SK-N-SH (cell line): ENCODE measurements at regions not wholly inside any gene's neighbourhood (a gene's known extent, or its start where the extent isn't known, plus 50 kb on each side); places are given as distances from the start of the nearest gene placed in this dataset.

Experiments
- CTCF ChIA-PET: fragments of 300-600, 350-600 bp; formaldehyde crosslinking; extraction: SDS; loops from one replicate; lab custom pipeline; 2021; lab: Yijun Ruan, JAX
- POLR2A ChIA-PET: fragments of 350-600 bp; sonication (Branson Sonifier 250); formaldehyde crosslinking; extraction: SDS; loops from one replicate; lab custom pipeline; 2020; ENCODE audit warnings: antibody characterized with exemption, inconsistent platforms; lab: Yijun Ruan, JAX
- DNase-seq: peaks from one replicate; pipeline ENCODE4 v3.0.0; 2012
- H2AFZ ChIP-seq: fragments of 200-600 bp; sonication (generic); 2 replicates; pipeline ENCODE4 v1.8.1; 2016; ENCODE audit warnings: antibody characterized with exemption, mild to moderate bottlenecking, low read depth
- H3F3A ChIP-seq: fragments of 200-600 bp; sonication (generic); replicated peaks from 2 replicates; pipeline ENCODE3; 2016; ENCODE audit warnings: antibody characterized with exemption, mild to moderate bottlenecking; ENCODE audit not compliant: insufficient read depth
- H3K27ac ChIP-seq, 2 experiments: fragments of 200-500 bp in 1 of 2; fragments of 200-600 bp in 1 of 2; sonication (Bioruptor generic) in 1 of 2; sonication (generic), shearing (Covaris generic) in 1 of 2; 2 replicates each; pipeline versions ENCODE4 v1.5.1 to v1.6.1; 2014 to 2016; ENCODE audit warnings: low read depth in 2 of 2, inconsistent platforms in 1 of 2, low read length in 1 of 2, mild to moderate bottlenecking in 1 of 2, mixed read lengths in 1 of 2
- H3K27me3 ChIP-seq: fragments of 200-600 bp; sonication (generic), shearing (Covaris generic); 2 replicates; pipeline ENCODE4 v1.6.1; 2016; ENCODE audit warnings: mixed run types; ENCODE audit not compliant: insufficient read depth
- H3K36me3 ChIP-seq, 2 experiments: fragments of 200-500 bp in 1 of 2; fragments of 200-600 bp in 1 of 2; sonication (Bioruptor generic) in 1 of 2; sonication (generic) in 1 of 2; replicated peaks in 1 of 2; 2 replicates each; pipeline versions ENCODE3 to v1.5.1; 2014 to 2016; ENCODE audit warnings: low read length in 1 of 2, mild to moderate bottlenecking in 1 of 2; ENCODE audit not compliant: insufficient read depth in 2 of 2, control insufficient read depth in 1 of 2
- H3K4me1 ChIP-seq, 2 experiments: fragments of 200-500 bp in 1 of 2; fragments of 200-600 bp in 1 of 2; sonication (Bioruptor generic) in 1 of 2; sonication (generic), shearing (Covaris generic) in 1 of 2; 2 replicates each; pipeline versions ENCODE4 v1.5.1 to v1.6.1; 2014 to 2016; ENCODE audit warnings: low read depth in 1 of 2, low read length in 1 of 2, mixed run types in 1 of 2; ENCODE audit not compliant: insufficient read depth in 2 of 2, control insufficient read depth in 1 of 2
- H3K4me2 ChIP-seq: fragments of 200-600 bp; sonication (generic), shearing (Covaris generic); 2 replicates; pipeline ENCODE4 v1.6.1; 2017; ENCODE audit warnings: mixed run types
- H3K4me3 ChIP-seq, 2 experiments: fragments of 200-500 bp in 1 of 2; fragments of 200-600 bp in 1 of 2; sonication (Bioruptor generic) in 1 of 2; sonication (generic), shearing (Covaris generic) in 1 of 2; 2 replicates each; pipeline versions ENCODE4 v1.5.1 to v1.8.1; 2014 to 2016; ENCODE audit warnings: low read depth in 2 of 2, inconsistent platforms in 1 of 2, low read length in 1 of 2, mild to moderate bottlenecking in 1 of 2, mixed read lengths in 1 of 2, moderate library complexity in 1 of 2
- H3K79me2 ChIP-seq: fragments of 200-600 bp; sonication (generic); 2 replicates; pipeline ENCODE4 v1.8.1; 2017; ENCODE audit warnings: mild to moderate bottlenecking; ENCODE audit not compliant: insufficient read depth
- H3K9ac ChIP-seq: fragments of 200-600 bp; sonication (generic); 2 replicates; pipeline ENCODE4 v1.6.1; 2017; ENCODE audit warnings: mixed run types
- H3K9me2 ChIP-seq: fragments of 200-600 bp; sonication (generic); 2 replicates; pipeline ENCODE4 v1.6.1; 2017; ENCODE audit warnings: mixed run types
- H3K9me3 ChIP-seq: fragments of 200-600 bp; sonication (generic); 2 replicates; pipeline ENCODE4 v1.6.1; 2017; ENCODE audit warnings: mixed run types, mild to moderate bottlenecking, moderate library complexity
- H4K20me1 ChIP-seq: fragments of 200-600 bp; sonication (generic); 2 replicates; pipeline ENCODE4 v1.6.1; 2017; ENCODE audit warnings: mild to moderate bottlenecking, mixed run types; ENCODE audit not compliant: insufficient read depth
- ELF1 ChIP-seq: IDR thresholded peaks from 2 replicates; pipeline ENCODE4 v1.4.0; 2012
- EP300 ChIP-seq, 2 experiments: IDR thresholded peaks; 2 replicates each; pipeline versions ENCODE4 v1.4.0 to v1.6.1; 2012; ENCODE audit warnings: borderline replicate concordance in 1 of 2, low read depth in 1 of 2, low read length in 1 of 2
- EZH2phosphoT487 ChIP-seq: fragments of 200-600 bp; sonication (generic); IDR thresholded peaks from 2 replicates; pipeline ENCODE4 v1.6.1; 2017; ENCODE audit warnings: low read depth, mixed run types, mild to moderate bottlenecking, antibody characterized with exemption, moderate library complexity, borderline replicate concordance
- FOSL2 ChIP-seq: IDR thresholded peaks from 2 replicates; pipeline ENCODE4 v1.4.0; 2012; ENCODE audit warnings: low read depth, mild to moderate bottlenecking, moderate library complexity, borderline replicate concordance
- FOXM1 ChIP-seq: IDR thresholded peaks from 2 replicates; pipeline ENCODE4 v1.4.0; 2012; ENCODE audit warnings: low read depth, mild to moderate bottlenecking
- GABPA ChIP-seq: IDR thresholded peaks from 2 replicates; pipeline ENCODE4 v1.4.0; 2012; ENCODE audit warnings: low read depth, mild to moderate bottlenecking
- GATA2 ChIP-seq: sonication (generic); formaldehyde crosslinking; IDR thresholded peaks from 2 replicates; pipeline ENCODE4 v1.5.0; 2020; ENCODE audit warnings: mild to moderate bottlenecking, missing genetic modification reagents
- JUND ChIP-seq: IDR thresholded peaks from 2 replicates; pipeline ENCODE4 v1.4.0; 2012
- MAX ChIP-seq: IDR thresholded peaks from 2 replicates; pipeline ENCODE4 v1.4.0; 2012; ENCODE audit warnings: low read depth
- NFIC ChIP-seq: IDR thresholded peaks from 2 replicates; pipeline ENCODE4 v1.4.0; 2012; ENCODE audit warnings: borderline replicate concordance
- NRF1 ChIP-seq: IDR thresholded peaks from 2 replicates; pipeline ENCODE4 v1.6.1; 2012; ENCODE audit warnings: low read depth, mild to moderate bottlenecking, low read length
- POLR2AphosphoS5 ChIP-seq: IDR thresholded peaks from 2 replicates; pipeline ENCODE4 v1.6.1; 2012; ENCODE audit warnings: low read depth, low read length
- RCOR1 ChIP-seq: fragments of 150-350 bp; IDR thresholded peaks from 2 replicates; pipeline ENCODE4 v1.6.1; 2017; ENCODE audit warnings: antibody characterized with exemption, low read length
- RXRA ChIP-seq: IDR thresholded peaks from 2 replicates; pipeline ENCODE4 v1.4.0; 2012; ENCODE audit warnings: low read depth, mild to moderate bottlenecking, borderline replicate concordance
- SMC3 ChIP-seq: IDR thresholded peaks from 2 replicates; pipeline ENCODE4 v1.6.1; 2012; ENCODE audit warnings: low read depth, low read length, improper control_type of control experiment
- TCF12 ChIP-seq: IDR thresholded peaks from 2 replicates; pipeline ENCODE4 v1.4.0; 2012
- TEAD4 ChIP-seq: IDR thresholded peaks from 2 replicates; pipeline ENCODE4 v1.4.0; 2012; ENCODE audit warnings: mild to moderate bottlenecking, borderline replicate concordance; ENCODE audit not compliant: insufficient read depth
- USF1 ChIP-seq: IDR thresholded peaks from 2 replicates; pipeline ENCODE4 v1.4.0; 2012; ENCODE audit warnings: low read depth, borderline replicate concordance
- USF2 ChIP-seq: fragments of 150-350 bp; IDR thresholded peaks from 2 replicates; pipeline ENCODE4 v1.6.1; 2017; ENCODE audit warnings: antibody characterized with exemption, low read length, low read depth, borderline replicate concordance
- ZBTB33 ChIP-seq: IDR thresholded peaks from 2 replicates; pipeline ENCODE4 v1.4.0; 2012; ENCODE audit warnings: low read depth, borderline replicate concordance
- WGBS: methylation state at CpG from one replicate; pipeline ENCODE4 v1.1.6; 2017; ENCODE audit warnings: low lambda C conversion rate; 5-methylcytosine and 5-hydroxymethylcytosine counted together

- WGBS: 21% methylated on average over 3 of the region's 4 CpGs
- Histone ChIP-seq H3K79me2 (no peaks in the 10 kb centered on the region), H3K27ac (no peak overlapping the region), H3K27me3 (no peaks in the 10 kb centered on the region), H3K9me2 (no peaks in the 10 kb centered on the region), H4K20me1 (no peaks in the 10 kb centered on the region), H3F3A (no peaks in the 10 kb centered on the region), H3K9ac (no peak overlapping the region), H3K4me2 (no peak overlapping the region), H3K9me3 (no peaks in the 10 kb centered on the region), H3K4me1 (no peaks in the 10 kb centered on the region; a peak in 1 of 4 replicates), H3K36me3 (no peaks in the 10 kb centered on the region), H3K4me3 (no peak overlapping the region), H2AFZ (no peak overlapping the region)
- no peak for TF ChIP-seq TCF12
- TF ChIP-seq NRF1: no peak
- TF ChIP-seq RCOR1: no peak
- TF ChIP-seq NFIC: no peak
- ChIA-PET CTCF (no interaction called here), POLR2A (no interaction called here)
- DNase-seq: no peak
Measured at GRCh38 chr1:30516485-30516858, 206.9 kb downstream of the MATN1 start.

GRCh38 chr1:30515755-30516484, 207.5 kb downstream of the MATN1 start:
- 34% methylated on average over 10 of the region's 10 CpGs for WGBS
- no peaks in the 10 kb centered on the region for H3K36me3 ChIP-seq
- H3K4me3 ChIP-seq: no peak overlapping the region
- no peaks in the 10 kb centered on the region for H3K9me3 ChIP-seq
- H3K4me1 ChIP-seq: no peaks in the 10 kb centered on the region; a peak in 1 of 4 replicates
- no peaks in the 10 kb centered on the region for H3F3A ChIP-seq
- H3K4me2 ChIP-seq: no peak overlapping the region
- H2AFZ ChIP-seq: no peak overlapping the region
- H3K27ac ChIP-seq: no peak overlapping the region
- no peaks in the 10 kb centered on the region for H3K79me2 ChIP-seq
- POLR2A ChIA-PET: no interaction called here
- TF ChIP-seq RXRA: no peak
- no peak for TF ChIP-seq MAX
- no peak for TF ChIP-seq SMC3
- no peak for TF ChIP-seq GABPA
- no peak for TF ChIP-seq TCF12
- TF ChIP-seq, all 33 proteins: peak for 0
- no peaks in the 10 kb centered on the region for H3K9me2 ChIP-seq
- CTCF ChIA-PET: no interaction called here
- H3K27me3 ChIP-seq: no peaks in the 10 kb centered on the region
- no peak overlapping the region for H3K9ac ChIP-seq
- no peaks in the 10 kb centered on the region for H4K20me1 ChIP-seq
- no peak for DNase-seq

GRCh38 chr1:30514945-30515344, 208.4 kb downstream of the MATN1 start:
- ChIA-PET CTCF (no interaction called here), POLR2A (no interaction called here)
- Histone ChIP-seq H4K20me1 (no peaks in the 10 kb centered on the region), H3K27ac (no peak overlapping the region), H3K4me1 (no peaks in the 10 kb centered on the region; a peak in 1 of 4 replicates), H3K4me2 (no peak overlapping the region), H2AFZ (no peak overlapping the region), H3K9ac (no peak overlapping the region), H3K27me3 (no peaks in the 10 kb centered on the region), H3K9me3 (no peaks in the 10 kb centered on the region), H3K9me2 (no peaks in the 10 kb centered on the region), H3K4me3 (no peak overlapping the region), H3K36me3 (no peaks in the 10 kb centered on the region), H3F3A (no peaks in the 10 kb centered on the region), H3K79me2 (no peaks in the 10 kb centered on the region)
- WGBS: 38% methylated on average over 3 of the region's 3 CpGs
- no peak for DNase-seq
- TF ChIP-seq TEAD4 (no peak), FOXM1 (no peak), EZH2phosphoT487 (no peak), EP300 (IDR thresholded peaks at IDR 0.05; ENCODE audit: borderline replicate concordance in 1 of 2, low read depth in 1 of 2, low read length in 1 of 2) (no peak), GABPA (no peak), FOSL2 (no peak), USF1 (no peak), ELF1 (no peak), NRF1 (no peak), RXRA (no peak), POLR2AphosphoS5 (no peak), ZBTB33 (no peak), GATA2 (CRISPR knock-in tag) (no peak), USF2 (no peak), JUND (no peak), SMC3 (no peak)
